SK-N-SH (cell line): ENCODE measurements at regions not wholly inside any gene's neighbourhood (a gene's known extent, or its start where the extent isn't known, plus 50 kb on each side); places are given as distances from the start of the nearest gene placed in this dataset.

Experiments used
- CTCF ChIA-PET: fragments of 300-600, 350-600 bp; formaldehyde crosslinking; extraction: SDS; loops from one replicate; lab custom pipeline; 2021; lab: Yijun Ruan, JAX
- POLR2A ChIA-PET: fragments of 350-600 bp; sonication (Branson Sonifier 250); formaldehyde crosslinking; extraction: SDS; loops from one replicate; lab custom pipeline; 2020; ENCODE audit warnings: antibody characterized with exemption, inconsistent platforms; lab: Yijun Ruan, JAX
- DNase-seq: peaks from one replicate; pipeline ENCODE4 v3.0.0; 2012
- H2AFZ ChIP-seq: fragments of 200-600 bp; sonication (generic); 2 replicates; pipeline ENCODE4 v1.8.1; 2016; ENCODE audit warnings: antibody characterized with exemption, mild to moderate bottlenecking, low read depth
- H3F3A ChIP-seq: fragments of 200-600 bp; sonication (generic); replicated peaks from 2 replicates; pipeline ENCODE3; 2016; ENCODE audit warnings: antibody characterized with exemption, mild to moderate bottlenecking; ENCODE audit not compliant: insufficient read depth
- H3K27ac ChIP-seq, 2 experiments: fragments of 200-500 bp in 1 of 2; fragments of 200-600 bp in 1 of 2; sonication (Bioruptor generic) in 1 of 2; sonication (generic), shearing (Covaris generic) in 1 of 2; 2 replicates each; pipeline versions ENCODE4 v1.5.1 to v1.6.1; 2014 to 2016; ENCODE audit warnings: low read depth in 2 of 2, inconsistent platforms in 1 of 2, low read length in 1 of 2, mild to moderate bottlenecking in 1 of 2, mixed read lengths in 1 of 2
- H3K27me3 ChIP-seq: fragments of 200-600 bp; sonication (generic), shearing (Covaris generic); 2 replicates; pipeline ENCODE4 v1.6.1; 2016; ENCODE audit warnings: mixed run types; ENCODE audit not compliant: insufficient read depth
- H3K36me3 ChIP-seq, 2 experiments: fragments of 200-500 bp in 1 of 2; fragments of 200-600 bp in 1 of 2; sonication (Bioruptor generic) in 1 of 2; sonication (generic) in 1 of 2; replicated peaks in 1 of 2; 2 replicates each; pipeline versions ENCODE3 to v1.5.1; 2014 to 2016; ENCODE audit warnings: low read length in 1 of 2, mild to moderate bottlenecking in 1 of 2; ENCODE audit not compliant: insufficient read depth in 2 of 2, control insufficient read depth in 1 of 2
- H3K4me1 ChIP-seq, 2 experiments: fragments of 200-500 bp in 1 of 2; fragments of 200-600 bp in 1 of 2; sonication (Bioruptor generic) in 1 of 2; sonication (generic), shearing (Covaris generic) in 1 of 2; 2 replicates each; pipeline versions ENCODE4 v1.5.1 to v1.6.1; 2014 to 2016; ENCODE audit warnings: low read depth in 1 of 2, low read length in 1 of 2, mixed run types in 1 of 2; ENCODE audit not compliant: insufficient read depth in 2 of 2, control insufficient read depth in 1 of 2
- H3K4me2 ChIP-seq: fragments of 200-600 bp; sonication (generic), shearing (Covaris generic); 2 replicates; pipeline ENCODE4 v1.6.1; 2017; ENCODE audit warnings: mixed run types
- H3K4me3 ChIP-seq, 2 experiments: fragments of 200-500 bp in 1 of 2; fragments of 200-600 bp in 1 of 2; sonication (Bioruptor generic) in 1 of 2; sonication (generic), shearing (Covaris generic) in 1 of 2; 2 replicates each; pipeline versions ENCODE4 v1.5.1 to v1.8.1; 2014 to 2016; ENCODE audit warnings: low read depth in 2 of 2, inconsistent platforms in 1 of 2, low read length in 1 of 2, mild to moderate bottlenecking in 1 of 2, mixed read lengths in 1 of 2, moderate library complexity in 1 of 2
- H3K79me2 ChIP-seq: fragments of 200-600 bp; sonication (generic); 2 replicates; pipeline ENCODE4 v1.8.1; 2017; ENCODE audit warnings: mild to moderate bottlenecking; ENCODE audit not compliant: insufficient read depth
- H3K9ac ChIP-seq: fragments of 200-600 bp; sonication (generic); 2 replicates; pipeline ENCODE4 v1.6.1; 2017; ENCODE audit warnings: mixed run types
- H3K9me2 ChIP-seq: fragments of 200-600 bp; sonication (generic); 2 replicates; pipeline ENCODE4 v1.6.1; 2017; ENCODE audit warnings: mixed run types
- H3K9me3 ChIP-seq: fragments of 200-600 bp; sonication (generic); 2 replicates; pipeline ENCODE4 v1.6.1; 2017; ENCODE audit warnings: mixed run types, mild to moderate bottlenecking, moderate library complexity
- H4K20me1 ChIP-seq: fragments of 200-600 bp; sonication (generic); 2 replicates; pipeline ENCODE4 v1.6.1; 2017; ENCODE audit warnings: mild to moderate bottlenecking, mixed run types; ENCODE audit not compliant: insufficient read depth
- CHD2 ChIP-seq: fragments of 150-350 bp; IDR thresholded peaks from 2 replicates; pipeline ENCODE4 v1.6.1; 2018; ENCODE audit warnings: low read length; ENCODE audit not compliant: partially characterized antibody
- ELF1 ChIP-seq: IDR thresholded peaks from 2 replicates; pipeline ENCODE4 v1.4.0; 2012
- EP300 ChIP-seq, 2 experiments: IDR thresholded peaks; 2 replicates each; pipeline versions ENCODE4 v1.4.0 to v1.6.1; 2012; ENCODE audit warnings: borderline replicate concordance in 1 of 2, low read depth in 1 of 2, low read length in 1 of 2
- EZH2phosphoT487 ChIP-seq: fragments of 200-600 bp; sonication (generic); IDR thresholded peaks from 2 replicates; pipeline ENCODE4 v1.6.1; 2017; ENCODE audit warnings: low read depth, mixed run types, mild to moderate bottlenecking, antibody characterized with exemption, moderate library complexity, borderline replicate concordance
- FOSL2 ChIP-seq: IDR thresholded peaks from 2 replicates; pipeline ENCODE4 v1.4.0; 2012; ENCODE audit warnings: low read depth, mild to moderate bottlenecking, moderate library complexity, borderline replicate concordance
- FOXJ3 ChIP-seq: sonication (generic); formaldehyde crosslinking; IDR thresholded peaks from 2 replicates; pipeline ENCODE4 v1.5.1; 2020; ENCODE audit warnings: mild to moderate bottlenecking, missing genetic modification reagents
- FOXM1 ChIP-seq: IDR thresholded peaks from 2 replicates; pipeline ENCODE4 v1.4.0; 2012; ENCODE audit warnings: low read depth, mild to moderate bottlenecking
- GABPA ChIP-seq: IDR thresholded peaks from 2 replicates; pipeline ENCODE4 v1.4.0; 2012; ENCODE audit warnings: low read depth, mild to moderate bottlenecking
- GATA2 ChIP-seq: sonication (generic); formaldehyde crosslinking; IDR thresholded peaks from 2 replicates; pipeline ENCODE4 v1.5.0; 2020; ENCODE audit warnings: mild to moderate bottlenecking, missing genetic modification reagents
- JUND ChIP-seq: IDR thresholded peaks from 2 replicates; pipeline ENCODE4 v1.4.0; 2012
- MEF2A ChIP-seq: IDR thresholded peaks from 2 replicates; pipeline ENCODE4 v1.4.0; 2012; ENCODE audit warnings: low read depth, borderline replicate concordance
- NFIC ChIP-seq: IDR thresholded peaks from 2 replicates; pipeline ENCODE4 v1.4.0; 2012; ENCODE audit warnings: borderline replicate concordance
- NRF1 ChIP-seq: IDR thresholded peaks from 2 replicates; pipeline ENCODE4 v1.6.1; 2012; ENCODE audit warnings: low read depth, mild to moderate bottlenecking, low read length
- POLR2AphosphoS5 ChIP-seq: IDR thresholded peaks from 2 replicates; pipeline ENCODE4 v1.6.1; 2012; ENCODE audit warnings: low read depth, low read length
- RAD21 ChIP-seq: IDR thresholded peaks from 2 replicates; pipeline ENCODE4 v1.6.1; 2012; ENCODE audit warnings: mild to moderate bottlenecking, low read length
- RCOR1 ChIP-seq: fragments of 150-350 bp; IDR thresholded peaks from 2 replicates; pipeline ENCODE4 v1.6.1; 2017; ENCODE audit warnings: antibody characterized with exemption, low read length
- RFX5 ChIP-seq: IDR thresholded peaks from 2 replicates; pipeline ENCODE4 v1.6.1; 2012; ENCODE audit warnings: mild to moderate bottlenecking, improper control_type of control experiment, low read length
- RXRA ChIP-seq: IDR thresholded peaks from 2 replicates; pipeline ENCODE4 v1.4.0; 2012; ENCODE audit warnings: low read depth, mild to moderate bottlenecking, borderline replicate concordance
- SIN3A ChIP-seq: IDR thresholded peaks from 2 replicates; pipeline ENCODE4 v1.6.1; 2012; ENCODE audit warnings: low read depth, mild to moderate bottlenecking, low read length, moderate library complexity, borderline replicate concordance
- SMC3 ChIP-seq: IDR thresholded peaks from 2 replicates; pipeline ENCODE4 v1.6.1; 2012; ENCODE audit warnings: low read depth, low read length, improper control_type of control experiment
- TAF1 ChIP-seq: IDR thresholded peaks from 2 replicates; pipeline ENCODE4 v1.6.1; 2012; ENCODE audit warnings: low read depth, mild to moderate bottlenecking, low read length, moderate library complexity, borderline replicate concordance
- TCF12 ChIP-seq: IDR thresholded peaks from 2 replicates; pipeline ENCODE4 v1.4.0; 2012
- TEAD4 ChIP-seq: IDR thresholded peaks from 2 replicates; pipeline ENCODE4 v1.4.0; 2012; ENCODE audit warnings: mild to moderate bottlenecking, borderline replicate concordance; ENCODE audit not compliant: insufficient read depth
- WGBS: methylation state at CpG from one replicate; pipeline ENCODE4 v1.1.6; 2017; ENCODE audit warnings: low lambda C conversion rate; 5-methylcytosine and 5-hydroxymethylcytosine counted together
- TF ChIP-seq, protein P1 (sequence below): fragments of 150-350 bp; IDR thresholded peaks from 2 replicates; pipeline ENCODE4 v1.6.1; 2016; ENCODE audit warnings: mild to moderate bottlenecking, low read depth, low read length
- TF ChIP-seq, protein P2 (sequence below): fragments of 200-600 bp; sonication (generic); IDR thresholded peaks from 2 replicates; pipeline ENCODE4 v1.6.1; 2017; ENCODE audit warnings: antibody characterized with exemption, mild to moderate bottlenecking, moderate library complexity
- TF ChIP-seq, protein P3 (sequence below): IDR thresholded peaks from 2 replicates; pipeline ENCODE4 v1.4.0; 2012; ENCODE audit warnings: low read depth, borderline replicate concordance

DNA sequence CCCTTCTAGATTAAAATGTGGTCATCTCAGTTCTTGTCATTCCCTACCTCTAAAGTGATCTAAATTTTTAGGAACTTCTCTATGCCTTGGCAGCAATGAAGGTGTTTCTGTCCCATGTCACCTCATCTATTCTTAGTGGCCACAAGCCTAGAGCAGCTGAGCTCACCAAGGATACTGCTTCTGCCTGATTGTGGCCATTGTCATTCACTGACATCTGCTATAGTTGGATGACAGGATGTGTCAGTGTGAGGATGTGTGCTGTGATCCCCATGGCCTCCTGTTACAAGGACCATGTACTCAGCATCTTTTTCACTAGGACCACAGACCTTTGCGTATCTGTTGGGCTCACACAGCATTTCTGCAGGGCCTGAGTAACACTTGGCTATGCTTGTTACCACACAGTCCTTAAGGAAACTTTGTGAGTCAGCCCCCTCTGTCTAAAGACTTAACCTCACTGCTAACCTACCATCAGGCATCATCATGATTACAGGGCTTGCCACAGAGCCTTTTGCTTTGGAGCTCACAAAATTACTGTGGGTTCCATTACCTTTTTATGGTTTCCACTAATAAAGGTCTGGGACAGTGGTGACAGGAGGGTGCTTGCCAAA, 421.0 kb downstream of the ADAM29 start:
- no peak overlapping the region for H3K4me3 ChIP-seq

DNA sequence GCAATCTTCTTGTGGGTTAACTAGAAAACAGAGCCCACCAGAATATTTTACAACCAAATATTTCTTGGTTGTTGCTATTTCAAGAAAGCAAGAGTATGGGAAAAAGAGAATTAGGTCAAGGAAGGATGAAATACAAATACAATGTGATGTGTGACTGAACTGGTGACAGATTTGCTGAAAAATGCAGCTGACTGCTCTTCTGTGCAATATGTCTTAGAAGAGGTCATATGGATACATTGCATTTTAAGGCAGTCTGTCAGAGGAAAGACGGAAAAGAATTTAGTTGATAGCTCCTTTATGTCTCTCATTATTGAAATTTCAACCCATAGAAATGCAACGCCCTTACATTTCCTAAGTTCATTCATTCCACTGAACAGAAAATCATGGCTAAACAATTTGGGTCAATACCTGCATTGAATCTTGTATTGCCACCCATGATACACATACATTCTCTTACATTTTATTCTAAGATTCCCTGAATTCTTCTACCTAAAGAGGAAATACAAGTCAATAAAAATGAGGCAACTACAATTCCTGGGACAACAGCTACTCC, 423.1 kb downstream of the ADAM29 start:
- no peaks in the 10 kb centered on the region for H3K4me1 ChIP-seq
- no peaks in the 10 kb centered on the region for H3K9me3 ChIP-seq
- ChIA-PET CTCF (interaction anchor here (0.6 to 0.8 kb wide), 2 partner anchors 49 to 576 kb away, joined by 3 read pairs; no protein-coding TSS in a partner anchor), POLR2A (no interaction called here)
- no peak overlapping the region for H3K4me3 ChIP-seq
- H3K9ac ChIP-seq, result no peak overlapping the region
- no peak overlapping the region for H3K27ac ChIP-seq
- H2AFZ ChIP-seq, result no peak overlapping the region
- no peaks in the 10 kb centered on the region for H3K79me2 ChIP-seq
- H4K20me1 ChIP-seq, result no peaks in the 10 kb centered on the region
- DNase-seq, result no peak
- H3K4me2 ChIP-seq, result no peak overlapping the region
- WGBS, result 7% methylated on average over 2 of the region's 2 CpGs
- no peaks in the 10 kb centered on the region for H3K27me3 ChIP-seq
- H3K9me2 ChIP-seq, result no peaks in the 10 kb centered on the region
- H3K36me3 ChIP-seq, result no peaks in the 10 kb centered on the region
- H3F3A ChIP-seq, result no peaks in the 10 kb centered on the region
- no peak for TF ChIP-seq RFX5
- TF ChIP-seq JUND, result no peak
- no peak for TF ChIP-seq EZH2phosphoT487
- no peak for TF ChIP-seq GATA2
- TF ChIP-seq NFIC, result no peak
- TF ChIP-seq TCF12, result no peak
- TF ChIP-seq MEF2A, result no peak
- TF ChIP-seq CHD2, result no peak
- TF ChIP-seq FOSL2, result no peak
- no peak for TF ChIP-seq RAD21
- TF ChIP-seq RCOR1, result no peak
- no peak for TF ChIP-seq TAF1
- no peak for TF ChIP-seq GABPA
- no peak for TF ChIP-seq ELF1
- no peak for TF ChIP-seq FOXM1

More for the DNA sequence above, 421.0 kb downstream of the ADAM29 start:
- H3K27ac ChIP-seq, result no peak overlapping the region
- H3K79me2 ChIP-seq, result no peaks in the 10 kb centered on the region
- H3K36me3 ChIP-seq, result no peaks in the 10 kb centered on the region
- H3K4me2 ChIP-seq, result no peak overlapping the region
- H3K9me3 ChIP-seq, result no peaks in the 10 kb centered on the region
- H3K4me1 ChIP-seq, result no peaks in the 10 kb centered on the region
- no peaks in the 10 kb centered on the region for H3K27me3 ChIP-seq
- CTCF ChIA-PET, result no interaction called here
- no peak overlapping the region for H2AFZ ChIP-seq
- POLR2A ChIA-PET, result no interaction called here
- no peak for TF ChIP-seq TEAD4
- no peak for TF ChIP-seq NRF1
- TF ChIP-seq SMC3, result no peak
- no peak for TF ChIP-seq RCOR1
- no peak for TF ChIP-seq FOXM1
- no peak for TF ChIP-seq FOXJ3
- no peak for TF ChIP-seq GABPA
- no peak for TF ChIP-seq RXRA
- no peak for TF ChIP-seq ELF1
- TF ChIP-seq, protein P1, sequence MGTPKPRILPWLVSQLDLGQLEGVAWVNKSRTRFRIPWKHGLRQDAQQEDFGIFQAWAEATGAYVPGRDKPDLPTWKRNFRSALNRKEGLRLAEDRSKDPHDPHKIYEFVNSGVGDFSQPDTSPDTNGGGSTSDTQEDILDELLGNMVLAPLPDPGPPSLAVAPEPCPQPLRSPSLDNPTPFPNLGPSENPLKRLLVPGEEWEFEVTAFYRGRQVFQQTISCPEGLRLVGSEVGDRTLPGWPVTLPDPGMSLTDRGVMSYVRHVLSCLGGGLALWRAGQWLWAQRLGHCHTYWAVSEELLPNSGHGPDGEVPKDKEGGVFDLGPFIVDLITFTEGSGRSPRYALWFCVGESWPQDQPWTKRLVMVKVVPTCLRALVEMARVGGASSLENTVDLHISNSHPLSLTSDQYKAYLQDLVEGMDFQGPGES, result no peak
- TF ChIP-seq SIN3A, result no peak
- TF ChIP-seq, protein P2, sequence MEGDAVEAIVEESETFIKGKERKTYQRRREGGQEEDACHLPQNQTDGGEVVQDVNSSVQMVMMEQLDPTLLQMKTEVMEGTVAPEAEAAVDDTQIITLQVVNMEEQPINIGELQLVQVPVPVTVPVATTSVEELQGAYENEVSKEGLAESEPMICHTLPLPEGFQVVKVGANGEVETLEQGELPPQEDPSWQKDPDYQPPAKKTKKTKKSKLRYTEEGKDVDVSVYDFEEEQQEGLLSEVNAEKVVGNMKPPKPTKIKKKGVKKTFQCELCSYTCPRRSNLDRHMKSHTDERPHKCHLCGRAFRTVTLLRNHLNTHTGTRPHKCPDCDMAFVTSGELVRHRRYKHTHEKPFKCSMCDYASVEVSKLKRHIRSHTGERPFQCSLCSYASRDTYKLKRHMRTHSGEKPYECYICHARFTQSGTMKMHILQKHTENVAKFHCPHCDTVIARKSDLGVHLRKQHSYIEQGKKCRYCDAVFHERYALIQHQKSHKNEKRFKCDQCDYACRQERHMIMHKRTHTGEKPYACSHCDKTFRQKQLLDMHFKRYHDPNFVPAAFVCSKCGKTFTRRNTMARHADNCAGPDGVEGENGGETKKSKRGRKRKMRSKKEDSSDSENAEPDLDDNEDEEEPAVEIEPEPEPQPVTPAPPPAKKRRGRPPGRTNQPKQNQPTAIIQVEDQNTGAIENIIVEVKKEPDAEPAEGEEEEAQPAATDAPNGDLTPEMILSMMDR, result no peak
- TF ChIP-seq POLR2AphosphoS5, result no peak
- TF ChIP-seq EP300 (IDR thresholded peaks at IDR 0.05; ENCODE audit: borderline replicate concordance in 1 of 2, low read depth in 1 of 2, low read length in 1 of 2), result no peak
- TF ChIP-seq, protein P3, sequence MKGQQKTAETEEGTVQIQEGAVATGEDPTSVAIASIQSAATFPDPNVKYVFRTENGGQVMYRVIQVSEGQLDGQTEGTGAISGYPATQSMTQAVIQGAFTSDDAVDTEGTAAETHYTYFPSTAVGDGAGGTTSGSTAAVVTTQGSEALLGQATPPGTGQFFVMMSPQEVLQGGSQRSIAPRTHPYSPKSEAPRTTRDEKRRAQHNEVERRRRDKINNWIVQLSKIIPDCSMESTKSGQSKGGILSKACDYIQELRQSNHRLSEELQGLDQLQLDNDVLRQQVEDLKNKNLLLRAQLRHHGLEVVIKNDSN, result no peak
- no peak for TF ChIP-seq RAD21
- H3K9ac ChIP-seq, result no peak overlapping the region
- H4K20me1 ChIP-seq, result no peaks in the 10 kb centered on the region
- DNase-seq, result no peak
- 17% methylated on average over 1 of the region's 1 CpG for WGBS
- no peaks in the 10 kb centered on the region for H3K9me2 ChIP-seq
- H3F3A ChIP-seq, result no peaks in the 10 kb centered on the region
